ENCODE measurements at regions not wholly inside any gene's neighbourhood (a gene's known extent, or its start where the extent isn't known, plus 50 kb on each side); places are given as distances from the start of the nearest gene placed in this dataset.

GRCh38 chr11:107172996-107173395 lies 154.7 kb upstream of the GUCY1A2 start:
- TF ChIP-seq POLR2A (IDR thresholded peaks at IDR 0.05): no peak
- TF ChIP-seq, protein P1, sequence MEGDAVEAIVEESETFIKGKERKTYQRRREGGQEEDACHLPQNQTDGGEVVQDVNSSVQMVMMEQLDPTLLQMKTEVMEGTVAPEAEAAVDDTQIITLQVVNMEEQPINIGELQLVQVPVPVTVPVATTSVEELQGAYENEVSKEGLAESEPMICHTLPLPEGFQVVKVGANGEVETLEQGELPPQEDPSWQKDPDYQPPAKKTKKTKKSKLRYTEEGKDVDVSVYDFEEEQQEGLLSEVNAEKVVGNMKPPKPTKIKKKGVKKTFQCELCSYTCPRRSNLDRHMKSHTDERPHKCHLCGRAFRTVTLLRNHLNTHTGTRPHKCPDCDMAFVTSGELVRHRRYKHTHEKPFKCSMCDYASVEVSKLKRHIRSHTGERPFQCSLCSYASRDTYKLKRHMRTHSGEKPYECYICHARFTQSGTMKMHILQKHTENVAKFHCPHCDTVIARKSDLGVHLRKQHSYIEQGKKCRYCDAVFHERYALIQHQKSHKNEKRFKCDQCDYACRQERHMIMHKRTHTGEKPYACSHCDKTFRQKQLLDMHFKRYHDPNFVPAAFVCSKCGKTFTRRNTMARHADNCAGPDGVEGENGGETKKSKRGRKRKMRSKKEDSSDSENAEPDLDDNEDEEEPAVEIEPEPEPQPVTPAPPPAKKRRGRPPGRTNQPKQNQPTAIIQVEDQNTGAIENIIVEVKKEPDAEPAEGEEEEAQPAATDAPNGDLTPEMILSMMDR (IDR thresholded peaks at IDR 0.05): no peak
- DNase-seq (ENCODE audit: low spot score in 2 of 2): no peak
- H3K4me3 ChIP-seq (ENCODE audit: low read depth, poor library complexity, severe bottlenecking): no peak overlapping the region
- intact Hi-C loops (cut with DNase I; ENCODE audit: low total_unique reads): no loop called here
- WGBS, 2 donors: 46 to 49% methylated on average over 2 of the region's 2 CpGs

DNA sequence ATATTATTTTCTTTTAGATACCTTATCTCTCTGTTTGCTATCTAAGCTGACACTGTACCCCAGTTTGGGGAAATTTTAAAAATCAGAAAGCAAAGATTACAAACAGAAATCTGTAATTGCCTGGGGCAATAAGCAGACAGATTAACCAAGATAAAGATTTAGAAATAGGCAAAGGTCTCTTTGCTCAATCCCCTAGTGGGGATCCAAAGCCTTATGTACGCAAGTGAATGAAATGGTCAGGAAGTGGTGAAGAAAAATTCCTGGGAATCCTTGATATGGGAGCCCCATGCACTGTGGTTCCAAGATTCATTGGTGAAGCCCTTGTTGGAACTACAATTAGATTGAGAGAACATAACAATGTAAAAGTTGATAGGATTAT lies 139.5 kb upstream of the GUCY1A2 start:
- 0% methylated on average over 1 of the region's 1 CpG for WGBS, 2 donors
- TF ChIP-seq, protein P1 (IDR thresholded peaks at IDR 0.05): no peak
- no peak for TF ChIP-seq POLR2A (IDR thresholded peaks at IDR 0.05)
- intact Hi-C loops (cut with DNase I; ENCODE audit: low total_unique reads): no loop called here
- no peak overlapping the region for H3K4me3 ChIP-seq (ENCODE audit: low read depth, poor library complexity, severe bottlenecking)
- no peak for DNase-seq (ENCODE audit: low spot score in 2 of 2)

DNA sequence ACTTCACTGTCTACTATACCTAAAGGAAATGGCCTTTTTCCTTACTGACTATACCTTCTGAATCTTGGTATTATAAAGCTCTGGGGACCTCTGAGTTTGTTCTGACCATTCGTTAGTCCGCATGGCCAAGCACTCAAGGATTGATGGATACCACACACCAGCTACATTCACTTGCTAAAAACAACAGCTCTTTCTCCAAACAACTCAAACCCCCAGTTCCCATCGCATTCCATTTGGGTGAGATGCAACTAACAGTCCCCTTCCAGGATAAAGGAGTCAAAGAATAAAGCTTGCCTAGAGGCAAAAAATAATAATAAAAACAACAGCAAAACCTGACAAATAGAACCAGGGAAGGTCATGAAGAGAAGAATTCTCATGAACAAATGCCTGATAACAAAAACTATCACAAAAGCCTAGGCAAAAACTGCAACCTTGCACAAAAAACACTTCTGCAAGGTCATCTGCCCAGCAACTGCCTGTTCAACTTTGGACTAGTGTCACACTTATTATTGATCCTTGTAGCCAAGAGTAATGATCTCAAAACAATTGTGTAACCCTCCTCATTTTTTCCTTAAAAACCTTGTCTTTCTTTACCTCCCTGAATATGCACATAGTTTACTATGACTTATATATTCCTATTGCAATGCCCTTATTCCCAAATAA lies 139.0 kb upstream of the GUCY1A2 start:
- TF ChIP-seq POLR2A (IDR thresholded peaks at IDR 0.05): no peak
- TF ChIP-seq, protein P1 (IDR thresholded peaks at IDR 0.05): no peak
- no peak for DNase-seq (ENCODE audit: low spot score in 2 of 2)
- WGBS, 2 donors: 79 to 80% methylated on average over 3 of the region's 3 CpGs
- intact Hi-C loops (cut with DNase I; ENCODE audit: low total_unique reads): no loop called here
- H3K4me3 ChIP-seq (ENCODE audit: low read depth, poor library complexity, severe bottlenecking): no peak overlapping the region

DNA sequence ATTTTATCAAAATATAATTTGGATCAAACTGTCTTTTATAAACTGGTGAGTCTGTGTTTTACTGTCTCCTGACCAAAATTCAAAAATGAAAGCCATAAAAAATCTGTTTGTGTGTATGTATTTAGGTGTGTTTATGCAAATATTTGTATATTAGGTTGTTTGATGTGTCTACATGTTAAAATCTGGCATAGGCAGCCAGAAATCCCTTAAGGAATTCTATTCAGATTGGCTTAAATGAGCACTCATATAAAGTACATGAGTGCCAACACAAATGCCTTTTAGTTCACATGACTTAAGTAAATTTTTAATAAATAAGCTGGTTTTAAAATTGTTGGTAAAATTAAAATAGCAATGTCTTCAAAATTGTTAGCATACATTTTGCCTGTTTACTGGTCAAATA lies 133.3 kb upstream of the GUCY1A2 start:
- intact Hi-C loops (cut with DNase I; ENCODE audit: low total_unique reads): no loop called here
- no peak for DNase-seq (ENCODE audit: low spot score in 2 of 2)
- TF ChIP-seq, protein P1 (IDR thresholded peaks at IDR 0.05): no peak
- no peak for TF ChIP-seq POLR2A (IDR thresholded peaks at IDR 0.05)

DNA sequence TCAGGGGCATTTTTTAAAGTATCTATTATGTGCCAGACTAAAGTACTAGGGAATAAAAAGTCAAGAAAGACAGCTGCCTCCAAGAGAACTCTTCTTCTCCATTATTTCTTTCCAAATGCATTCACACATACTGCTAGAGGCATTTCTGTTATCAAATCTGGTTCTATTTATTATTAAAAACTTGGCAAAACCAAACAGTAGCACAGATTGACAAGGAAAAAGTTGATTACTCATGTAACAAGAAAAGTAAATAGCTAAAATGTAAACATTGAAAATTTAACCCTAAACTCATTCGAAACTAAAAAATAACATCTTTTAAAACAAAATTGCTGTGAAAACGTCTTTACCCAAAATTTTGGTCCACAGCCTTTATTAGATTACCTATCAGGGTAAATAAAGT lies 132.9 kb upstream of the GUCY1A2 start:
- WGBS, 2 donors: 43 to 48% methylated on average over 2 of the region's 2 CpGs
- intact Hi-C loops (cut with DNase I; ENCODE audit: low total_unique reads): no loop called here
- no peak overlapping the region for H3K4me3 ChIP-seq (ENCODE audit: low read depth, poor library complexity, severe bottlenecking)
- TF ChIP-seq, protein P1 (IDR thresholded peaks at IDR 0.05): no peak
- TF ChIP-seq POLR2A (IDR thresholded peaks at IDR 0.05): no peak
- DNase-seq (ENCODE audit: low spot score in 2 of 2): no peak

More for the DNA sequence above, 133.3 kb upstream of the GUCY1A2 start:
- H3K4me3 ChIP-seq (ENCODE audit: low read depth, poor library complexity, severe bottlenecking): no peak overlapping the region

DNA sequence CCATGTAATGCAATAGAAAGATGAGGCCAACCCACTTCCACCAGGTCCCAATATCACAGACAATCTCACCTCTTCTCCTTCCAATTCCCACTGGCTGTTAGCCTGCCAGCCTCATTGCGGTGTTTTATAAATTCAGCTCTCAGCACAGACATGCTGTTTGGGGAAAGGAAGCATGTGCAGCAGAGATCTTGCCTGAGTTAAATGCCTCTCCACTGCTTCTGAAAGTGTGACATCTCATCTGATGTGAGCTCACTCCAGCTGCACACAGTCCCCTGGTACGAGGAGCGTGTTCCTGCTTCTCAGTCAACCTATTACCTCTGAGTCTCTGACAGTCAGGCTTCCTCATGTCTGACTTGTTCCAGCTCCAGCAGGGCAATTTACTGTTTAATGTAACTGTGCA lies 122.7 kb upstream of the GUCY1A2 start:
- intact Hi-C loops (cut with DNase I; ENCODE audit: low total_unique reads): no loop called here
- no peak for DNase-seq (ENCODE audit: low spot score in 2 of 2)
- no peak for TF ChIP-seq POLR2A (IDR thresholded peaks at IDR 0.05)
- H3K4me3 ChIP-seq (ENCODE audit: low read depth, poor library complexity, severe bottlenecking): no peak overlapping the region
- 54 to 67% methylated on average over 3 of the region's 3 CpGs for WGBS, 2 donors

Data from lower leg skin (tissue), 4 donors.